ENCODE measurements at regions not wholly inside any gene's neighbourhood (a gene's known extent, or its start where the extent isn't known, plus 50 kb on each side); places are given as distances from the start of the nearest gene placed in this dataset.

DNA sequence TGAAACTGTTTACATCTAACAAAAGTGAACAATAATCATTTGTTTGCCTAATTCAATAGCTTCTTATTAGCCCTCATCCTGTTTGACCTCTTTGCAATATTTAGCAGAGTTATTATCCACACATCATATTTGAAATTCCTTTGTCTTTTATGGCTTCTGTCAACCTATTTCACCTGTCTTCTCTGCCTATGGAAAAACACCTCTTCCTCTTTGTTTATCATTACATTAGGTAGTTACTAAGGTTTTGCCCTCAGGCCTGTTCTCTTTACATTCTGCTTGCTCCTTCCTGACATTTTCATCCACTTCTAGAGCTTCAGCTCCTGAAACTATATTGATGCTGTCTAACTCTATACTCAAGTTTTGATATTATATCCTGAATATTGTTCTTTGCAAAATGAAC is 183.0 kb downstream of the SUCNR1 start:
- Mint-ChIP-seq H3K9me3 (no peaks in the 10 kb centered on the region), H3K36me3 (ENCODE audit: low read depth) (no peaks in the 10 kb centered on the region), H3K4me3 (no peak overlapping the region), H3K27ac (no peak overlapping the region), H3K4me1 (ENCODE audit: low read depth) (no peaks in the 10 kb centered on the region), H3K27me3 (peaks cover 4% of the 10 kb centered on the region)

DNA sequence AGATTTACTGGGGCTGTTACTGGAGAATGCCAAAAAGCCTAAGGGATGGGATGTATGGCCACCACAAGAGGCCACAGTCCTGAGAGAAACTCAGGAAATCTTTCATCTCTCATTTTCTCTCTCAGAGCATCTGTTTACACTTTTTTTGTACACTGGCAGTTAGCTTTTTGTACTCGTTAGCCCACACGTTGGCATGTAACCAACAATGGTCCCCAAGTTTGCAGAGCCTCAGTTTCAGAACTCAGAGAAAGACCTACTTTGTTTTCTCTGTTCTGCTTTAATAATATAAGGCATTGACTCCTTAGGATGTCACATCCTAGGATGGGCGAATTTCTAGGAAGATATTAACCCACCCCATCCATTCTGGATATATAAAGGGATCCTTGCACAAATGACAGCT is 183.5 kb downstream of the SUCNR1 start:
- Mint-ChIP-seq H3K4me3 (no peak overlapping the region), H3K36me3 (ENCODE audit: low read depth) (no peaks in the 10 kb centered on the region), H3K27ac (no peak overlapping the region), H3K9me3 (no peaks in the 10 kb centered on the region), H3K27me3 (peaks cover 4% of the 10 kb centered on the region), H3K4me1 (ENCODE audit: low read depth) (no peaks in the 10 kb centered on the region)

DNA sequence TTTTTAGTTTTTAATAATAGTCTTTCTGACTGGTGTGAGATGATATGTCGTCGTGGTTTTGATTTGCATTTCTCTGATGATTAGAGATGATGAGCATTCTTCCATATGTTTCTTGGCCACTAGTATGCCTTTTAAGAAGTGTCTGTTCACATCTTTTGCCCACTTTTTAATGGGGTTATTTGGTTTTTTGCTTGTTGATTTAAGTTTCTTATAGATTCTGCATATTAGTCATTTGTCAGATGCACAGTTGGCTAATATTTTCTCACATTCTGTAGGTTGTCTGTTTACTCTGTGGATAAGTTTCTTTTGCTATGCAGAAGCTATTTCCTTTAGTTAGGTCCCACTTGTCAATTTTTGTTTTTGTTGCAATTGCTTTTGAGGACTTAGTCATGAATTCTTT is 185.4 kb downstream of the SUCNR1 start:
- Mint-ChIP-seq H3K9me3 (no peaks in the 10 kb centered on the region), H3K4me3 (no peak overlapping the region), H3K27me3 (peaks cover 4% of the 10 kb centered on the region), H3K36me3 (ENCODE audit: low read depth) (no peaks in the 10 kb centered on the region), H3K4me1 (ENCODE audit: low read depth) (no peaks in the 10 kb centered on the region), H3K27ac (no peak overlapping the region)

DNA sequence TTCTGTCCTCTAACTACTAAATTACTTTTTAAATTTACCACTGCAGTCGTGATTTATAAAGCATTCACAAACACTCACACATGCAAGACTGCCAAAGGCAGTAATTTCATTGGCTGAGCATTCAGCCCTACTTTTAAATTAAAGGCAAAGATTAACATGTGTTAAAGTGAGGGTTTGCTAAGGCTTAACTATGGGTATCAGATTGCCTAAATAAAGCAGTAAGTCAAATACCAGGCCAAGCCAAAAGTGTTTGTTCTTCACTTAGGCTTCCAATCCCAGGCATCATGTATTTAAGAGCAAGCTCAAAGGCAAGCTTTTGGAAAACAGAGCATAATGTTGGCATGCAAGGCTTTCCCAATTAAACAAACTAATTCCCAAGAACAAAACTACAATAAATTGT is 187.3 kb downstream of the SUCNR1 start:
- Mint-ChIP-seq H3K27me3 (no peaks in the 10 kb centered on the region), H3K27ac (no peak overlapping the region), H3K36me3 (ENCODE audit: low read depth) (no peaks in the 10 kb centered on the region), H3K9me3 (no peaks in the 10 kb centered on the region), H3K4me1 (ENCODE audit: low read depth) (no peaks in the 10 kb centered on the region), H3K4me3 (no peak overlapping the region)

DNA sequence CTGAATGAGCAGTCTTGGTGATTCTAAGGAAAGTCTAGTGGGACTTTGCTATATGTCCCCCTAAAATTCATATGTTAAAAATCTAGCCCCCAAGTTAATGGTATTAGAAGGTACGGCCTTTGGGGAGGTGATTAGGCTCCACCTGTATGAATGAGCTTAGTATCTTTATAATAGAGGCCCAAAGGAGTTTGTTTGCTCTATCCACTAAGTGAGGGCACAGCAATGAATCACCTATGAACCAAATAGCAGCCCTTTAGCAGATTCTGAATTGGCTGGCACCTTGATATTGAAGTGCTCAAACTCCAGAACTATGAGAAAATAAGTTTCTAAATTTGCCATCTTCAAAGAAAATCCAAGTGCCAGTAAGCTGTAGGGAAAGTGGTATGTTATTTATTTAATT is 187.9 kb downstream of the SUCNR1 start:
- H3K4me3 Mint-ChIP-seq: no peak overlapping the region
- H3K27ac Mint-ChIP-seq: no peak overlapping the region
- no peaks in the 10 kb centered on the region for H3K4me1 Mint-ChIP-seq (ENCODE audit: low read depth)
- H3K9me3 Mint-ChIP-seq: no peaks in the 10 kb centered on the region
- H3K36me3 Mint-ChIP-seq (ENCODE audit: low read depth): no peaks in the 10 kb centered on the region
- no peaks in the 10 kb centered on the region for H3K27me3 Mint-ChIP-seq

DNA sequence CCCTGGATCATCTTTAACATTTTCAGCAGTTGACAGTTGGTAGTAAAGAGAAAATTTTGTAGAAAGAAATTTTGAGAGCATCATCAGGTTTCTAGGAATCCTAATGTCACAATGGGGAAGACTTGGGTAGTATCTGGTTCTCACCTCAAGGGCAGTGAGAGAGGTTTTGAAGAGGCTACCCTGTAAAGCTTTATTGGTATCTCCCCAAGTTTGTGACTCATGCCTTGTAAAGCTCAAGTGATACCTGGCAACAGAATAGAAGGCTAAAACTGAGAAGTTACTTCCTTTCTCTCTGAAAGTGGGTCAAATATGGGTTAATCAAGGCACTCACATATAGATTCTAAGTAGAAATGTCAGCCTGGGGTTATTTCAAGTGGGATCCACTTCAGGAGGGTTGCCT is 196.4 kb downstream of the SUCNR1 start:
- no peak overlapping the region for H3K27ac Mint-ChIP-seq
- H3K9me3 Mint-ChIP-seq: no peaks in the 10 kb centered on the region
- no peaks in the 10 kb centered on the region for H3K27me3 Mint-ChIP-seq
- H3K4me1 Mint-ChIP-seq (ENCODE audit: low read depth): no peaks in the 10 kb centered on the region
- H3K4me3 Mint-ChIP-seq: no peak overlapping the region
- no peaks in the 10 kb centered on the region for H3K36me3 Mint-ChIP-seq (ENCODE audit: low read depth)

DNA sequence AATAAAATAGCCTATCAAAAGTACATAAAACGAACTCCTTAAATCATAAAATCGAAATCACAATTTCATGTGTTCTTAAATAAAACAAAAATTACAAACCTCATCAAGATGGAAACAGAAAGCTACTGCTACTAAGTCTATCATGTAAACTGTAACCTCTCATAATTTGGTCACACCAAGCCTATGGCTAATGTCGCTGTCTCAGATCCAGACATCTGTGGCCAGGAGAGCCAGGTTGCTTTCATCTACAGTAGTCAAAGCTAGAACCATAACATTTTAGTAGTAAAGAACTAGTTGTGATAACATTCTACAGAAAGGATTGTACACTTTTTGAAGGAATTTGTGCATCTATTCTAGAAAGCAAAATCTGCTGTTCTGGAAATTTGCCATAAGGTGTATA is 197.4 kb upstream of the MBNL1 start:
- Mint-ChIP-seq H3K36me3 (ENCODE audit: low read depth) (no peaks in the 10 kb centered on the region), H3K4me3 (no peak overlapping the region), H3K27ac (no peak overlapping the region), H3K27me3 (no peaks in the 10 kb centered on the region), H3K4me1 (ENCODE audit: low read depth) (no peaks in the 10 kb centered on the region), H3K9me3 (no peaks in the 10 kb centered on the region)

DNA sequence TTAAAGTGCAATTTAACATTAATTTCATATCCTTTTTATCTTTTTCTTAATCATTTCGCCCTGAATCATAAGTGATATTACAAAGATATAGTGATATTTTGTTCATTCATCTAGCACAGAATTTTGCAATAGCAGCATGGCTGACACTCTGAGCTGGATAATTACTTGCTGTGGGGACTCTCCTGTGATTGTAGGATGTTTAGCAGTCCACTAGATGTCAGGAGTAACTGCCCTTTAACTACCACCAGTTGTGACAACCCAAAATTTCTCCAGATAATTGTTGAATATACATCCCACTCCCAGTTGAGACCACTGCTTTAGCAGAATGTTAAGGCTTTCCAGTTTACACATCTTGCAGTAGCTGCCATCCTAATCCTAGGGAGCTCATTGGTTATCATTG is 196.8 kb upstream of the MBNL1 start:
- Mint-ChIP-seq H3K9me3 (no peaks in the 10 kb centered on the region), H3K4me3 (no peak overlapping the region), H3K27me3 (no peaks in the 10 kb centered on the region), H3K27ac (no peak overlapping the region), H3K36me3 (ENCODE audit: low read depth) (no peaks in the 10 kb centered on the region), H3K4me1 (ENCODE audit: low read depth) (no peaks in the 10 kb centered on the region)

DNA sequence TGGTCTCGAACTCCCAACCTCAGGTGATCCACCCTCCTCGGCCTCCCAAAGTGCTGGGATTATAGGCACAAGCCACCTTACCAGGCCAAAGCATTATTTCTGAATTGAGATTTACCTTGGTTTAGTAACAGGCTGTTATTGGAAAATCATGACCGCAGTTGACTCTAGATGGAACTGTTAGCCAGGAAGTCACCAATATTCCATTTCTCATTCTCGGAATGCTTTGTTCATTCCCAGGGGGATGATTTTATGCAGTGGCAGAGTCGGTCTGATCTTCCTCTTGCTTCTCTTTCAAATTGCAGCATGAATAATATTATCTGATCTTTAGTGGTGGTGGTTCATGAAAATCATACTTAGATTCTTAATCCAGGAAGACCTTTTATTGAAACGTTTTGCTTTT is 195.5 kb upstream of the MBNL1 start:
- H3K4me1 Mint-ChIP-seq (ENCODE audit: low read depth): no peaks in the 10 kb centered on the region
- H3K27me3 Mint-ChIP-seq: no peaks in the 10 kb centered on the region
- no peak overlapping the region for H3K4me3 Mint-ChIP-seq
- H3K27ac Mint-ChIP-seq: no peak overlapping the region
- no peaks in the 10 kb centered on the region for H3K9me3 Mint-ChIP-seq
- H3K36me3 Mint-ChIP-seq (ENCODE audit: low read depth): no peaks in the 10 kb centered on the region

DNA sequence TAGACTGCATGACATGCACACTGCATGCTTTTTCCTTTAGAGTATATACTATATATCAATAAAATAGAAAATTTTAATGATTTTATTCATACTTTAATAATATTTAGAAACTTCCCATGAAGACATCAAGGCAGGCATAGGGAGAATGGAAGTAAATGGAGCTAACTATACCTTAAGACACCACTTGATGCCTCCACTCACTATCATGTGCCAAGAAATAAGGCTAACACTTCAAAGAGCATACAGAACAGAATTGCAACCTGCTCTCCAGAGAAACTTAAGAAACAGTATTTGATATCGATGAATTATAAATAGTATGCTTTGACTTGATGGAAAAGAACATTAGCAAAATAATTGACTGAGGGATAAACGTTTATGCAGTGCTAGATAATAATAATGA is 192.6 kb upstream of the MBNL1 start:
- Mint-ChIP-seq H3K9me3 (peaks cover 6% of the 10 kb centered on the region), H3K4me1 (ENCODE audit: low read depth) (no peaks in the 10 kb centered on the region), H3K27me3 (no peaks in the 10 kb centered on the region), H3K4me3 (no peak overlapping the region), H3K36me3 (ENCODE audit: low read depth) (no peaks in the 10 kb centered on the region), H3K27ac (no peak overlapping the region)

DNA sequence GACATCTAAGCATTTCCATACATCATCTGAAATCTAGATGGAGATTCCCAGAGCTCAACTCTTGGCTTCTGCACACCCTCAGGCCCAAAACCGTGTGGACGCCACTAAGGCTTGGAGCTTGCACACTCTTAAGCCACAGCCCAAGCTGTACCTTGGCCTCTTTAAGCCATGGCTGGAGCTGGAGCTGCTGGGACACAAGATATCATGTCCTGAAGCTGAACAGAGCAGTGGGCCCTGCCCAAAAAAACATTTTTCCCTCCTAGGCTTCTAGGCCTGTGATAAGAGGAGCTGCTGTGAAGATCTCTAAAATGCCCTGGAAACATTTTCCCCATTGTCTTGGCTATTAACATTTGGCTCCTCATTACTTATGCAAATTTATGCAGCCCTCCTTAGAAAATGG is 188.7 kb upstream of the MBNL1 start:
- H3K9me3 Mint-ChIP-seq: peaks cover 6% of the 10 kb centered on the region
- H3K4me3 Mint-ChIP-seq: no peak overlapping the region
- no peaks in the 10 kb centered on the region for H3K4me1 Mint-ChIP-seq (ENCODE audit: low read depth)
- no peaks in the 10 kb centered on the region for H3K27me3 Mint-ChIP-seq
- H3K27ac Mint-ChIP-seq: no peak overlapping the region
- no peaks in the 10 kb centered on the region for H3K36me3 Mint-ChIP-seq (ENCODE audit: low read depth)

DNA sequence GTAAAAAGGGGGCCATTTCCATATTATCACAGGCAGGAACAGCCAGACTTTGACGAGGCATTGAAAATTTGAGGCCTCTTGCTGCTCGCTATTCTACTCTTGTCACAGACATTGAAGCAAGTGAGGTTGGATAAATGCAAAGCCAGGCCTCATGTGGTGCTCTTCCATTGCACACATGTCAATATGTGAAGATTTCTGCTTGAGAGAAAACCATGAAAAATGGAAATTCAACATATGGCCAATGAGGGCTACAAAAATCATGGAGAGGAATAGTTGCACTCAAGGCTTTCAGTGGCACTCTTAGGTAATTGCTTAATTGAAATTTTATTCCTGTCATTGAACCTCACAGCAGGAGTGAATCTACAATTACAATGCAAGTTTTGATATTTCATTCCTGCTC is 185.6 kb upstream of the MBNL1 start:
- H3K4me3 Mint-ChIP-seq: no peak overlapping the region
- H3K27ac Mint-ChIP-seq: no peak overlapping the region
- H3K27me3 Mint-ChIP-seq: no peaks in the 10 kb centered on the region
- no peaks in the 10 kb centered on the region for H3K36me3 Mint-ChIP-seq (ENCODE audit: low read depth)
- peaks cover 6% of the 10 kb centered on the region for H3K9me3 Mint-ChIP-seq
- no peaks in the 10 kb centered on the region for H3K4me1 Mint-ChIP-seq (ENCODE audit: low read depth)

DNA sequence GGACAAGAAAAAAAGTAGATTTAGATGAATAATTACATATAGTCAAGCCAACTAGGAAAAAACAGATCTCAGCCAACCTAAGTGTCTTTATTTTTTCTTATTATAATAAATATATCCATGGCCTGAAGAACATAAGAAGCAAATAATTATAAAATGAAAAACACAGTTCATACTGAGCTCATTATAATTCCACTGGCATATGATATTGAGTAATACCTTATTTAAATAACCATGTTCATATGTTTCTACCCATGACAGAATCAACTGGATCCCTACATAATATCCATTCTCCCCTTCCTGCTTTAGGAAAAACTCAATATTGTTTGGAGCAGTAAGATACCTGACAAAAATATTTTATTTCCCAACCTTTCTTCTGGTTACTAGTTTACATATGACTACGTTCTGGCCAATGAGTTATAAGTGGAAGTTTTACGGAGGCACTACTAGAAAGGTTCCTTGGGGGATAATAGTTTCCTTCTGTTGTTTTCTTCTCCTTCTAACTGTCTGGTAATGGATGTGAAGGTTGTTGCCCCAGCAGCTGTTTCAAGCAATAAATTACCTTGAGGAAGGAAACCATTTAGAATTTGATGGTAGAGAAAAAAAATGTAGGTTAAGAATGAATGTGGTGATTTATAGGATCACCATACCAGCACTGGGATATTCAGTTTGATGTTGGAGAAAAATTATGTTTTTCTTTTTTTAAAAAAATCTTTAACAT is 184.1 kb upstream of the MBNL1 start:
- no peak overlapping the region for H3K4me3 Mint-ChIP-seq
- H3K9me3 Mint-ChIP-seq: peaks cover 6% of the 10 kb centered on the region
- H3K27ac Mint-ChIP-seq: no peak overlapping the region
- no peaks in the 10 kb centered on the region for H3K36me3 Mint-ChIP-seq (ENCODE audit: low read depth)
- H3K4me1 Mint-ChIP-seq (ENCODE audit: low read depth): no peaks in the 10 kb centered on the region
- H3K27me3 Mint-ChIP-seq: no peaks in the 10 kb centered on the region

DNA sequence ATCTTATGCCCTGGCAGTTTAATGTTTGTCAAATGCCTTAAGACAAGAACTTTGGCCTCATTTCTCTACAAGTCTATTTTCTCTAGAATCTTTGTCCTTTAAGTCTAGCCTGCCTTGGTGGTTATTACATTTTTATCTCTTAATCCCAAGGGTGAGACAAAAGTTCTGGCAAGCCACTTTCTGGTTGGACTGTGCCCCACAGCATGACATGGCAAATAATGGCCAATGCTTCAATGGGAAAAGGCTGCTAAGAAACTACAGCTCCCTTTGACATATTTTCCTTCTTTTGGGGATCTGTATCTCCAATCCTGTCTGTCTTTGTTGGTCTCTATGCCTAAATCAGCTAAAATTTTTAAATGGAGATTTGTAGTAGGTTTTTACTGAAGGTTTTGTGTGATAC is 181.6 kb upstream of the MBNL1 start:
- Mint-ChIP-seq H3K9me3 (no peaks in the 10 kb centered on the region), H3K4me3 (no peak overlapping the region), H3K27ac (no peak overlapping the region), H3K36me3 (ENCODE audit: low read depth) (no peaks in the 10 kb centered on the region), H3K27me3 (no peaks in the 10 kb centered on the region), H3K4me1 (ENCODE audit: low read depth) (no peaks in the 10 kb centered on the region)

DNA sequence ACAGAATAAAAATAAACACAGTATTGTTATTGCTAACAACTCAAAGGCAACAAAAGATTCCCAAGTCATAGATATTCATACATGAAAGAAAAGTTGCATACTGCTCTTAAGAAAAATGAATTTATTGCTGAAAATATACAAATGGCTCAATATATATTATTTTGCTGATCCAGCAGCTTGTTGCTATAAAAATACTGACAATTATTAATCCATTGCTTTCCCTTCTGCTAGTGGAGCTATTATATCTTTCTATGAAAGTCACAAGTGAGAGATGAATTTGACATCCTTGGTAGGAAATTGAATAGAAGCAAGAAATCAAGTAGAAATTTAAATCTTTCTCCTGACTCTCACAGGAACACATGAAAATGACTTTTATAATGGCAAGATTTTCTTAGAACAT is 179.2 kb upstream of the MBNL1 start:
- Mint-ChIP-seq H3K27me3 (no peaks in the 10 kb centered on the region), H3K4me1 (ENCODE audit: low read depth) (no peaks in the 10 kb centered on the region), H3K36me3 (ENCODE audit: low read depth) (no peaks in the 10 kb centered on the region), H3K4me3 (no peak overlapping the region), H3K9me3 (no peaks in the 10 kb centered on the region), H3K27ac (no peak overlapping the region)

DNA sequence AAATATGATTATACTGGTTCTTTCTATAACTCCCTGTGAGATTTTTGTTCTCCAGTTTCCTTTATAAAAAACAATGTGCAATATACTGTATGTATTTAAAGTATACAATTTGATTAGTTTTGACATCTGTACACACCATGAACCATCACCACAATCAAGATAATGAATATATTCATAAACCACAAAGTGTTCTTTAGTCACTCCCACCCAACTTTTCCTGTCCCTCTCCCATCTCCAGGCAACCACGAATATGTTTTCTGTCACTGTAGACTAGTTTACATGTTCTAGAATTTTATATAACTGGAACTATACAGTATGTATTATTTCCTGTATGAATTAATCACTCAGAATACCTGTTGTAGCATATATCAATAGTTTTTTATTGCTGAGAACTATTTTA is 177.0 kb upstream of the MBNL1 start:
- Mint-ChIP-seq H3K27me3 (no peaks in the 10 kb centered on the region), H3K27ac (no peak overlapping the region), H3K9me3 (no peaks in the 10 kb centered on the region), H3K4me3 (no peak overlapping the region), H3K4me1 (ENCODE audit: low read depth) (no peaks in the 10 kb centered on the region), H3K36me3 (ENCODE audit: low read depth) (no peaks in the 10 kb centered on the region)

Data from stimulated activated naive CD8-positive, alpha-beta T cell treated with anti-CD3 and anti-CD28 coated beads, Interleukin-15, Interleukin-2, amounts not matched to agents 100 ng/mL and 50 ng/mL, for 24 hours (primary cell).